ENCODE measurements at regions not wholly inside any gene's neighbourhood (a gene's known extent, or its start where the extent isn't known, plus 50 kb on each side); places are given as distances from the start of the nearest gene placed in this dataset.

DNA sequence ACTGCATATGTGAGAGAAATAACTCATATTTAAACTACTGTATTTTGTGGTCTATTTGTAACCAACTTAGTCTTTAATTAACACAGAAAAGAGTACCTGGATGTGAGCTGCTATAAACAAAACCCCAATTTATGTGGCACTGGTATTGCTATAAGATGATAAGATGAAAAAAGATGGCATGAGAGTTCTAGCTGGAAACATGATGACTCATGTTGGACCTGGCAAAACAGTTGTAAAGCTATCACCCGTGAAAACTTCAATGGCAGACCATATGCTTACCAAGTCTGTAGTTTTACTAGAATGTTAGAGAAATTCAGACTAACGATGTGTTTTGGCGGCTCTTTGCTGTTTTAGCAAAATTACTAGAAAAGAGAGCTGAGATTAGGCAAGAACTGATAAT, 69.6 kb upstream of the PCDH9 start:
- H2AFZ ChIP-seq (ENCODE audit: low read depth, low read length): peak overlapping the region; percentile 63
- H3K4me1 Mint-ChIP-seq (ENCODE audit: low read depth, unreplicated experiment): peaks cover 37% of the 10 kb centered on the region
- H3K4me2 ChIP-seq (ENCODE audit: low read length): peak overlapping the region; percentile 52
- peak overlapping the region; percentile 77 for H3K27ac ChIP-seq (ENCODE audit: low read depth, low read length)
- no peaks in the 10 kb centered on the region for H3K27me3 ChIP-seq (ENCODE audit: insufficient read depth, low read length)
- no peaks in the 10 kb centered on the region for H3K9me3 ChIP-seq (ENCODE audit: insufficient read depth, low read depth, low read length)
- no peak for TF ChIP-seq EZH2 (IDR thresholded peaks at IDR 0.05; ENCODE audit: insufficient read depth, low read length)
- TF ChIP-seq, protein P1, sequence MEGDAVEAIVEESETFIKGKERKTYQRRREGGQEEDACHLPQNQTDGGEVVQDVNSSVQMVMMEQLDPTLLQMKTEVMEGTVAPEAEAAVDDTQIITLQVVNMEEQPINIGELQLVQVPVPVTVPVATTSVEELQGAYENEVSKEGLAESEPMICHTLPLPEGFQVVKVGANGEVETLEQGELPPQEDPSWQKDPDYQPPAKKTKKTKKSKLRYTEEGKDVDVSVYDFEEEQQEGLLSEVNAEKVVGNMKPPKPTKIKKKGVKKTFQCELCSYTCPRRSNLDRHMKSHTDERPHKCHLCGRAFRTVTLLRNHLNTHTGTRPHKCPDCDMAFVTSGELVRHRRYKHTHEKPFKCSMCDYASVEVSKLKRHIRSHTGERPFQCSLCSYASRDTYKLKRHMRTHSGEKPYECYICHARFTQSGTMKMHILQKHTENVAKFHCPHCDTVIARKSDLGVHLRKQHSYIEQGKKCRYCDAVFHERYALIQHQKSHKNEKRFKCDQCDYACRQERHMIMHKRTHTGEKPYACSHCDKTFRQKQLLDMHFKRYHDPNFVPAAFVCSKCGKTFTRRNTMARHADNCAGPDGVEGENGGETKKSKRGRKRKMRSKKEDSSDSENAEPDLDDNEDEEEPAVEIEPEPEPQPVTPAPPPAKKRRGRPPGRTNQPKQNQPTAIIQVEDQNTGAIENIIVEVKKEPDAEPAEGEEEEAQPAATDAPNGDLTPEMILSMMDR (IDR thresholded peaks at IDR 0.05; ENCODE audit: insufficient read depth, low read depth, low read length): no peak
- no peaks in the 10 kb centered on the region for H3K36me3 ChIP-seq (ENCODE audit: insufficient read depth, low read length)
- no peaks in the 10 kb centered on the region for H4K20me1 ChIP-seq (ENCODE audit: insufficient read depth, low read length)
- FAIRE-seq (no peak), DNase-seq (ENCODE audit: low read depth) (peak; percentile 59)
- H3K79me2 ChIP-seq (ENCODE audit: insufficient read depth, low read length): no peaks in the 10 kb centered on the region
- H3K4me3 Mint-ChIP-seq (ENCODE audit: unreplicated experiment): no peak overlapping the region
- H3K36me3 Mint-ChIP-seq (ENCODE audit: low read depth, unreplicated experiment): no peaks in the 10 kb centered on the region
- H3K27me3 Mint-ChIP-seq (ENCODE audit: low read depth, unreplicated experiment): no peaks in the 10 kb centered on the region
- H3K9me3 Mint-ChIP-seq (ENCODE audit: unreplicated experiment): no peaks in the 10 kb centered on the region
- peaks cover 6% of the 10 kb centered on the region for H3K4me1 ChIP-seq (ENCODE audit: insufficient read depth, low read length)
- H3K27ac Mint-ChIP-seq (ENCODE audit: unreplicated experiment): peak overlapping the region; percentile 97
- peak overlapping the region; percentile 11 for H3K9ac ChIP-seq (ENCODE audit: low read length)
- H3K4me3 ChIP-seq (ENCODE audit: insufficient read depth, low read depth, low read length): no peak overlapping the region

DNA sequence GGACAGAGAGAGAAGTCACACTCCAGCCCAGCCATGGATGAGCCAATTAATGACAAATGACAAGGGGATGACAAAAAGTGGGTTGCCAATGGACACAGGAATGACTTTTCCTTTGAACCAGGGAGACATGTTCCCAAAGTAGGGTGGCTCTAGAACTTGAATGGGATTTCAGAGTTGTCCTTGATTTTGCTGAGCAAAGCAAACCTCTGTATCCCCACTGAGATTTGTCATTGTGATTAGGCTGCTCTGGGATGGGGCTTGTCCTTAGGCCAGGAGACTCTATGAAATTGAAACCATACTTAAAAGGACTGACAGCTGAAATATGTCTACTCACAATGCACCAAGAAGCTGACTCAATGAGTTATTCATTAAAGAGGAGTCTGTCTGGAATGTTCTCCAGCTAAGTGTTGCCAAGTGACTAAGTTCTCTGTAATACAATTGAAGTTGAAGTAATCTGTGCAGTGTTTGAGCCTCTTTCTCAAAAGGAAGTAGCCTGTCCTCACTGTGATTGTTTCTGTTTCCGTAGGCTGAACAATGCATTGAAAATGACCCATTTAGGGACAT, 69.0 kb upstream of the PCDH9 start:
- H3K9me3 ChIP-seq (ENCODE audit: insufficient read depth, low read depth, low read length): no peaks in the 10 kb centered on the region
- H3K27me3 Mint-ChIP-seq (ENCODE audit: low read depth, unreplicated experiment): no peaks in the 10 kb centered on the region
- H3K27ac ChIP-seq (ENCODE audit: low read depth, low read length): peak overlapping the region; percentile 77
- no peaks in the 10 kb centered on the region for H3K27me3 ChIP-seq (ENCODE audit: insufficient read depth, low read length)
- peaks cover 37% of the 10 kb centered on the region for H3K4me1 Mint-ChIP-seq (ENCODE audit: low read depth, unreplicated experiment)
- no peaks in the 10 kb centered on the region for H4K20me1 ChIP-seq (ENCODE audit: insufficient read depth, low read length)
- peak; percentile 98 for FAIRE-seq
- H3K36me3 Mint-ChIP-seq (ENCODE audit: low read depth, unreplicated experiment): no peaks in the 10 kb centered on the region
- H3K4me3 Mint-ChIP-seq (ENCODE audit: unreplicated experiment): no peak overlapping the region
- peak overlapping the region; percentile 11 for H3K9ac ChIP-seq (ENCODE audit: low read length)
- DNase-seq (ENCODE audit: low read depth): peak; percentile 95
- no peaks in the 10 kb centered on the region for H3K36me3 ChIP-seq (ENCODE audit: insufficient read depth, low read length)
- H3K4me3 ChIP-seq (ENCODE audit: insufficient read depth, low read depth, low read length): no peak overlapping the region
- peak overlapping the region; percentile 52 for H3K4me2 ChIP-seq (ENCODE audit: low read length)
- TF ChIP-seq EZH2 (IDR thresholded peaks at IDR 0.05; ENCODE audit: insufficient read depth, low read length): no peak
- TF ChIP-seq, protein P1 (IDR thresholded peaks at IDR 0.05; ENCODE audit: insufficient read depth, low read depth, low read length): no peak
- no peaks in the 10 kb centered on the region for H3K79me2 ChIP-seq (ENCODE audit: insufficient read depth, low read length)
- H3K9me3 Mint-ChIP-seq (ENCODE audit: unreplicated experiment): no peaks in the 10 kb centered on the region
- H3K27ac Mint-ChIP-seq (ENCODE audit: unreplicated experiment): peak overlapping the region; percentile 97
- H3K4me1 ChIP-seq (ENCODE audit: insufficient read depth, low read length): peaks cover 6% of the 10 kb centered on the region
- peak overlapping the region; percentile 63 for H2AFZ ChIP-seq (ENCODE audit: low read depth, low read length)

DNA sequence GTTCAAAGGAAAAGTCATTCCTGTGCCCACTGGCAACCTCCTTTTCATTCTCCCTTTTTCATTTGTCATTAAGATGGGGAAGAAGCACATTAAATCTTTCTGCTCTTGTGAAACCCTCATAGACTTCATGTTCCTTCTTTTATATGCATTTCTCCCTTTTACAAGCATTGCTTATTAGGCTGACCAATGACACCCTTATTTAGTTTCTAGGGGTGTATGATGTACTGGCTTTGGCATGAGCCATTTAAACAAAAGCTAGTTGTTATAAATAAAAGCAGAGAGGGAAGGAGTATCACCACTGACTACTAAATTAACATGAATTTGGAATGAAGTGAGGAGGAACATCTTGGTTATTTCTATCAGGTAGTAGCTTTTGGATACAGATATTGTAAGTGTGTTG, 68.2 kb upstream of the PCDH9 start:
- H2AFZ ChIP-seq (ENCODE audit: low read depth, low read length): no peak overlapping the region
- H3K4me3 Mint-ChIP-seq (ENCODE audit: unreplicated experiment): no peak overlapping the region
- H3K4me1 Mint-ChIP-seq (ENCODE audit: low read depth, unreplicated experiment): peaks cover 37% of the 10 kb centered on the region
- no peaks in the 10 kb centered on the region for H3K79me2 ChIP-seq (ENCODE audit: insufficient read depth, low read length)
- no peak overlapping the region for H3K9ac ChIP-seq (ENCODE audit: low read length)
- H3K9me3 ChIP-seq (ENCODE audit: insufficient read depth, low read depth, low read length): no peaks in the 10 kb centered on the region
- FAIRE-seq (no peak), DNase-seq (ENCODE audit: low read depth) (no peak)
- no peaks in the 10 kb centered on the region for H3K36me3 ChIP-seq (ENCODE audit: insufficient read depth, low read length)
- TF ChIP-seq, protein P1 (IDR thresholded peaks at IDR 0.05; ENCODE audit: insufficient read depth, low read depth, low read length): no peak
- no peak for TF ChIP-seq EZH2 (IDR thresholded peaks at IDR 0.05; ENCODE audit: insufficient read depth, low read length)
- no peaks in the 10 kb centered on the region for H3K36me3 Mint-ChIP-seq (ENCODE audit: low read depth, unreplicated experiment)
- H3K27me3 Mint-ChIP-seq (ENCODE audit: low read depth, unreplicated experiment): no peaks in the 10 kb centered on the region
- H3K4me3 ChIP-seq (ENCODE audit: insufficient read depth, low read depth, low read length): no peak overlapping the region
- H3K27me3 ChIP-seq (ENCODE audit: insufficient read depth, low read length): no peaks in the 10 kb centered on the region
- H3K4me2 ChIP-seq (ENCODE audit: low read length): no peak overlapping the region
- no peaks in the 10 kb centered on the region for H3K9me3 Mint-ChIP-seq (ENCODE audit: unreplicated experiment)
- no peaks in the 10 kb centered on the region for H4K20me1 ChIP-seq (ENCODE audit: insufficient read depth, low read length)
- H3K4me1 ChIP-seq (ENCODE audit: insufficient read depth, low read length): peaks cover 6% of the 10 kb centered on the region
- H3K27ac Mint-ChIP-seq (ENCODE audit: unreplicated experiment): peak overlapping the region; percentile 97
- no peak overlapping the region for H3K27ac ChIP-seq (ENCODE audit: low read depth, low read length)
